HG03103 (cell line): ENCODE measurements at regions not wholly inside any gene's neighbourhood (a gene's known extent, or its start where the extent isn't known, plus 50 kb on each side); places are given as distances from the start of the nearest gene placed in this dataset.

Experiments
- ATAC-seq: cut with Tn5 transposase; IDR thresholded peaks from one replicate; pipeline ENCODE4 v1.9.1; 2021; ENCODE audit warnings: low read depth; ENCODE audit not compliant: unreplicated experiment

DNA sequence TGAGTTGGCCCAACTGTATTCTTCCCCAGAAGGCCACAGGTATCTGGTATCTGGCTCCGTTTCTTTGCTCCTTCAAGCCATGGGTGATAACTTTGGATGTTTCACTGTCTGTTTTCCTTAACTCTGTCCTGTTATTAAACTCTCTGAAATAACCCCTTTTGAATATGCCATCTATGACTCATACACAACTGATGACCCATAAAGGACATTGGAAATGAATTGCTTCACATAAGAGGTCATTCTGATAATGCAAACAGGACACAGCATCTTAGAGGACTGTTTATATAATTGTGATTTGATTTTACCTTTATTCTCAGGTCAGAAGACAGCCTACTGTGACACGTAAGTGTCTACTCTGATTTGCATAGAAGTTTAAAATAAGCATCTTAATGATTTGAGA, 227.7 kb downstream of the VEGFC start:
- ATAC-seq: no peak

DNA sequence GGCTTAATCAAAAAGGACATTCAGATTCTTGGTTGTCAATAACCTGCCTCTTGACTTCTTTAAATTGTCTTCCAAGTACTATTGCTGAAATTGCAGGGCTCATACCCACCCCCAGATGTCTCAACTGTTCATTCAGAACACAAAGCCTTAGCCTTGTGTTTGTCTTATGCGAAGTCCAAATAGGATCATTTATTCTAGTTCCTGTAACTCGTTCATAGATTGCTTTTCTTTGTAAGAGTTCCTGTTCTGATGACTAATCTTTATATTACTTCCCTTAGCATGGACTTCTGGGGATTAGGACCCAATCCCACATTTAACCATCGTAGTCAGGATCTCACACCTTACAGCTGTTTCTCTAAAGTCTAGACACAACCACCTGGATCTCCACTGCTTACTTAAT, 226.0 kb downstream of the VEGFC start:
- no peak for ATAC-seq

DNA sequence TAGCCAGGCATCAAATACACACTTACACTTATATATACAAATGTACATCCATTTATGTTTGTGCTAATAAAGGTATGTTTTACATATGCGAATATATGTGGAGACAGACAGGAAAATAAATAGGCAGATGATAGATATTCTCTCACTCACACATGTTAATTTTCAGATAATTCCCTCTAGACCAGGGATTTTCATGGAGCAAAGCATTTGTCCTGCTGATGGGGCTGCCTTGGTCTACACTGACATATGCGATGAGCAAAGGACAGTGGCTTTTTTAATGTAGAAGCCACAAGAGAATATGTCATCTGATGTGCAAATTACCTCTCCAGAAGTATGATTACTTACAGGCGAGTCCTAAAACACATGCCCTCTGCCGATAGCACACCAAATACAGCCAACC, 224.5 kb downstream of the VEGFC start:
- no peak for ATAC-seq

DNA sequence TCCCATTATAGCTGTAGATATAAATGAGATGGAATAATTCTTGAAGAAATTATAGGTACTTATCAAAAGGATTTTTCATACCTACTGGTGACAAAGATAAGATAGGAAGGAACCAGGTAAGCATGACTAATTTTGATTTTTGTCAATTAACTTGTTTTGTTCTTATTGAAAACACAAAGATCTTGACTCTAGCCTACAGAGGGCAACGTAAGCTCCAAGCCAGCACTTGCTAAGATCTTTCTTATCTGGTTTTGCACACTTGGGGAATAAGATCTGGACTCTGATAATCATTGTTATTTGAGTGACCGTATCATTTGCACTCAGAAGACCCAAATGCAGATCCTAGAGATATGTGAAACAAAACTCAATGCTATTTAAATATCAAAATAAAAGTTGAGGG, 223.4 kb downstream of the VEGFC start:
- no peak for ATAC-seq

DNA sequence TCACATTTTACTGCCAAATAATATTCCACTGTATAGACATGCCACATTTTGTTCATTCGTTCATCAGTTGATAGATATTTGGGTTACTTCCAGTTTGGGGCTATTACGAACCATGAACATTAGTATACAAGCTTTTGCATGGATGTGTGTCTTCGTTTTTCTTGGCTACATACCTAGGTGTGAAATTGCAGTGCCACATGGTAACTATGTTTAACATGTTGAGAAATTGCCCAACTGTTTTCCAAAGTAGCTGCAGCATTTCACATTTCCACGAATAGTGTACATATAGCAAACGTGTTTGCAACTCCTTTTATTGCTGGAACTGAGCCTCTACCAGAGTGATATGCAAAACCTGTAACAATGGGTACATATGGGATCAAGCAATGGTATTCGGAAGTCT, 221.5 kb downstream of the VEGFC start:
- ATAC-seq: no peak

DNA sequence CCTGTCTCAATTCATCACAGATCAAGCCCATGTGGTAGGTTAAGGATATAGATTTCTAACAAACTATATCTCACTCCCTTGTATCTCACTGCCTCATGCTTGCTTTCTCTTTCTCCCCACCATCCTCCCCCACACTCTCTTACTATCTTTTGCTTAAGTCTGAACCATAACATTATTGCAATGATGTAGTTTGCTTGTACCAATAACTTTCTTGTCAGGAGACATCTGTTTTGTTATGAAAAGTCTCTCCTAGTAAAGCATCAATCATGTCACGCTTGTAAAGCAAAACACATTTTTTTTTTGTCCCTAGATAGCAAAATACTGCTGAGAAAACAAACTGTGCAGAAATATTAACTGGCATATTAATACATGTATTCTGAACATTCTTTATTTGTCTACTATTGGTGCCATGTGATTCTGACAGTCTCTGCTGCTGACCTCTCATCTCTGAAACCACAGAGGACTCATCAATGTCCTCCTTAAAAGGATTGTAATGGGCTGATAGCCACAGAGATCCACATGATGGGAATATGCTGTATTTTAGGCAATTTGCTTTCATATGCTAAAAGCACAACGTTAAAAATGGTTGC, 217.5 kb downstream of the VEGFC start:
- no peak for ATAC-seq

DNA sequence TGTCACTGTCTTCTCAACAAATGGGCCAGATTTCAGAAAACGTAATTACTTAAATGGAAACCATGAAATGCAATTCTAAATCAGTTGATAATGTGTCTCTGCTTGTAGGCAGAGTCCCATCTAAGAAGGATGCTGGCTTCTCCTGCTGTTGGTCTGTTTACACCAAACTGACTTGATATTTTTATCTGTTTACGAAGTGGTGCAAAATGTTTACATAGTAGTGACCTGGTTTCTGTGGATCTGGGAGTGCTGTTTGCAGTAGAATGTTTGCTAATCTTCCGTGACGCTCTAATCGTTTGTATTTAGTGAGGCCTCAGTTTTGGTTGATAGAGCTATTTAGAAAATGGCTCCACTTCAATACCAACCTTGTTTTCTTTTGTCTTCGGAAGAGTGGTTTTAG, 213.5 kb downstream of the VEGFC start:
- no peak for ATAC-seq

DNA sequence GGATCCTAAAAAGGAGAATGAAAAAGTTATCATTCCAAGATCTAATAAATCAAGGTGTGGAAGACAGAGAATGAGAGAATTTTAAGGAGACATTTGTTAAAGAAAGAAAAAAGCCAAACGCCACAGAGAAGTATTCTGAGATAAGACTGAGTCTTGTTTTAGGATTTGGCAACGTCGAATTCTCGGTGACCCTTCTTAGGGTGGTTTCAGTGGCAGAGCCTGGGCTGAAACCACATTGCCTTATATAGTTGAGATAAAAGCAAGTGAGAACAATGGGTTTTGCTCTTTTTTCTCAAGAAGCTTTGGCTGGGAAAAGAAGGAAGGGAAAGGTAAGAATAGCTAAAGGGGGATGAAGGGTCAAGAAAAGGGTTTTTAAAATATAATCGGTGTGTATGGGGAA, 209.4 kb downstream of the VEGFC start:
- no peak for ATAC-seq

DNA sequence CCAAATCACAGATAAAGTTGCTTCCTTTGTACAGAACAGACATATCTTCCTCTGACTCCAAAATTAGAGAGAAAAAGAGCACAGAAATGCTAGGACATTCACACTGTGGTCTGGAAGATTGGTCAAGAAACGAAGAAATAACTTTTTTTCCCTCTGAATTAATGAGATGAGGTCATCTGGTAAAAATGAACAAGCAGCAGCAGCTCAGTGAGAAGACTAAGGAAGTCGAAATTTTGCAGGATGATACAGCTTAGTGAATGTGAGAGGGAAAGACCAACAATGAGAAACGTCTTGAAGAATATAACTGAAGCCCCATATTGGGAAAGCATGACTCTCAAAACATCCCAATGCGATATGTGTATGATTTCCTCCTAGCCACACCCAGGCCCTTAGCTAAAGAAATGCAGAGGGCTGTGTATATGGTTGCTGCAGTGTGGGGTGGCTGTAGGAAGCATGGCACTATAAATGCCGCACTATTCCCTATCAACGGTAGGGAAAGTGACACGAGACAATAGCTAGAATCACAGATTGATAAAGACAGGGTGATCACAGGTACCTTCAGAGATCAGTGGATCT, 208.6 kb downstream of the VEGFC start:
- ATAC-seq: no peak

DNA sequence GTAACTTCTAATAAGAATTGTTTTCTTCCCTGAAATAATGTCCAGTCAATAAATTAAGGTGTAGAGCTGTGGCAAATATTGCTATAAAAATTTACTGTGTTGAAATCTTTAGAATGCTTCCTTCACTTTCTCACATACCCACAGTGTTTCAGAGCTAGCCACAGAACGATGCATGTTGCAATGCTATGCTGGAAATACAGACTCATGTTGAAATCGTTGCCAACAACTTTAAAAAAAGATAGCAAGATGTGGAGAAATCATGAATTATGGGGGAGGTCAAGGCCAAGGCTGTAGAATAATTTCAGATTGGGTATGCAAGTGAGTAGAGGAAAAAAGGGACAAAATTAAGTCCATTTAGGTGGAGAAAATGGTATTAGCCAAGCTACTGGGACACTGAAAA, 204.8 kb downstream of the VEGFC start:
- no peak for ATAC-seq

DNA sequence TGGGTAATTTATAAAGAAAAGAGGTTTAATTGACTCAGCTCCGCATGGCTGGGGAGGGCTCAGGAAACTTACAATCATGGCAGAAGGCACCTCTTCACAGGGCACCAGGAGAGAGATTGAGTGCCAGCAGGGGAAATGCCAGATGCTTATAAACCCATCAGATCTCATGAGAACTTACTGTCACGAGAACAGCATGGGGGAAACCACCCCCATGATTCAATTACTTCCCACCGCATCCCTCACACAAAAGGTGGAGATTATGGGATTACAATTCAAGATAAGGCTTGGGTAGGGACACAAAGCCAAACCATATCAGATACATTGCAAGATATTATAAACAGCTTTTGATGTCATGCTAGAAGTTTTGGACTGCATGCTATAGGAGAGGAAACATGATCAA, 204.3 kb downstream of the VEGFC start:
- no peak for ATAC-seq

DNA sequence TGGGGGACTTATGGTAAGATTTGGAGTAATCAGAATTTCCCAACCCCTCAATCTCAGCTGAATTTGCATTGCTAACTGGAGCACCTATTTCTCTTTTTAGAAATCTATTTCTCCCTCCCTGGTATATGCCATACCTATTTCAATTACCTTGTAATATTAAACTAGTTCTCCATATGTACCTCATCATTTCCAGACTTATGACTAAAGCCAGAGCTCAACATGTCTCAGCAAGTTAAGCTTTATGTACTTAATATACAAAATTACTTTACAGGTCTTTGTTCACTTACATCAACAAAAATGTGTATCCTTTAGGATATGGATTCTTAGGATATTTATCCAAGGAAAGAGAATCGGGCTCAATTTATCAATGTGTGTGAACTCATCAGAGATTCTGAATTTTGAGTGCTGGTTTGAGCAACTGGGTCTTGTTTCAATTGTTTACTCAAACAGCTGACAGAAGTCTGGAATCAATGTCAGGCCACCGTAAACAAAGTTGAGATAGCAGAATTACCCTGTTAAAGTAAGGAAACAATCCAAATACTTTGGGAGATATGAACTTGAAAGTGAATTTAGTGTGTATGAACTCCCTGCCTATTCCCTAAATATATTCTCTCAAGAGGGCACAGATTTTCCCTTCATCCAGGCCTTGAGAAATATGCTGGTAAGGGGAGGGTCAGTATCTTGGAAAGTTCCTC, 199.6 kb downstream of the VEGFC start:
- no peak for ATAC-seq

DNA sequence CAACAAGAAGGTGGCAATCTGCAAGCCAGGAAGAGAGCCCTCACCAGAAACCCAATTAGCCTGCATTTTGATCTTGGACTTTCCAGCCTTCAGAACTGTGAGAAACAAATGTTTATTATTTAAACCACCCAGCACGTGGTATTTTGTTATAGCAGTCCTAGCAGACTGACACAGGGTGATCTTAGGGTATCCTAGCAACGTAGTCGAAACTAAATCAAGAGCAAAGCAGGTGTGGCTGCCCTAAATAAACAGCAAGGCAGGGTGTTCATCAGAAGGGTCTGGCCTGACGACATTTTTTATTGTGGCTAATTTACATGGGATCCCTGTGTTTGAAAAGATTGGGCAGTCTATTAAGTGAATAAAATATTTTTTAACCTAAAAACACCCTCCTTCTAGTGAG, 198.8 kb downstream of the VEGFC start:
- ATAC-seq: no peak

DNA sequence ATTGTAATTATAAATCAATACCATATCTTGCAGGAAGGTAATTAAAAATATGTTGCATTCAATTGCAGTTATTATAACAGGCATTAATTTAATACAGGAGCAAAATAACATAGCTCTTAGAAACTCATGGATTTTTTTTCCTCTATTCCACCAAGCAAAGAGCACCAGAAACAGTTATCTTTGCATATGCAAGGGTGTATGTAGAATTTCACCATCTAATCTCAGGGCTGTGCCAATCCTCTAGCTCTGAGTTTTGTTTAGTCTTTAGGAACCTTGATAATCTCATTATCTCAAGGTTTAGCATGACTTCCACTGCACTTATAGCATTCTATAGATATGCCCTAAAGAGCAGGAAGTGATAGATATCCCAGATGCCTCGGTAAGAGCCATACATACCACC, 197.5 kb downstream of the VEGFC start:
- ATAC-seq: no peak

DNA sequence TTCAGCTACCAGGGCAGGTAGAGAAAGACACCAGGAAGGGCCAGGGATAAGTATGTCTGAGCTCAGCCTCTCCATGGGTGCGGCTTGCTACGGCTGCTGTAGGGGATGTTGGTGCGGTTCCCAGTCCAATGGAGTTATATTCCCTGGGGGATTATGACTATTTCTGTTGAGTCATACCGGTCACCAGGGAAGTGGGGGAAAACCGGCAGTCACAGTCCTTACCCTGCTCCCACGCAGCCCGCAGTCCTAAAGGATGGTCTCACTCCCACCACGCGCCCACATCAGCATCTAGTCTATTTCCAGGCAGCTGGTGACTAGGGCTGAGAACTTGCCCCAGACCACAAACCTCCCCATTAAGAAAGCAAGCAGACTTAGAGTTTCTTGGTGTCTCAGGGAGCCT, 191.6 kb downstream of the VEGFC start:
- ATAC-seq: no peak

DNA sequence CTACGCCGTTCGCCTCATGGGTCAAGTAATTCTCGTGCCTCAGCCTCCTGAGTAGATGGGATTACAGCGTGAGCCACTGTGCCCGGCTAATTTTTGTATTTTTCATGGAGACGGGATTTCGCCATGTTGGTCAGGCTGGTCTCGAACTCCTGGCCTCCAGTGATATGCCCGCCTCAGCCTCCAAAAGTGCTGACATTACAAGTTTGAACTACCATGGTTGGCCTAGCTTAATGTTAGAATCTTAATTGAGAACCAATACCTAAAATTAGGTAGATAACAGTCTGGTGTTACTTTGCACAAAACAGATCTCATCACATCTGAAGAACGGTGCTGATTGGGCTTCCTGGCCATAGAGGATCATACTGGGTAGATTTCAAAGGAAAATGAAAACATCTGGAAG, 184.9 kb downstream of the VEGFC start:
- ATAC-seq: no peak

DNA sequence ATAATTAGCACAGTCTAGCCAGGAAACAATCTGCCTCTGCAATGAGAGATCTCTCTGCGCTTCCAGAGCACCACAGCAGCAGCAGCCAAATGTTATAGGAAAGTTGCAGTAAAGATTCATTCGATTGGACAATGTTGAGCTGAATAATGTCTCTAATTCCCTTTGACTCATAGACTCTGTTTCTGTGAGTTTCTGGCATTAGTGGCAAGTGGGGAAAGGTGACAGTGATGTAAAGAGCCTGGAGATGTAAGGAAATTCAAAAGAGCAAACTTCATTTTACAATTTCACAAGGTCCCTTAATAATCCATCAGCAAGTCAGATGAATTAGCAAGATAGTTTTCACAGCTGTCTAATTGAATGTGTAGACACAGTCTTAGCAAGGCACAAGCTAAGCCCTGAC, 184.4 kb downstream of the VEGFC start:
- no peak for ATAC-seq

DNA sequence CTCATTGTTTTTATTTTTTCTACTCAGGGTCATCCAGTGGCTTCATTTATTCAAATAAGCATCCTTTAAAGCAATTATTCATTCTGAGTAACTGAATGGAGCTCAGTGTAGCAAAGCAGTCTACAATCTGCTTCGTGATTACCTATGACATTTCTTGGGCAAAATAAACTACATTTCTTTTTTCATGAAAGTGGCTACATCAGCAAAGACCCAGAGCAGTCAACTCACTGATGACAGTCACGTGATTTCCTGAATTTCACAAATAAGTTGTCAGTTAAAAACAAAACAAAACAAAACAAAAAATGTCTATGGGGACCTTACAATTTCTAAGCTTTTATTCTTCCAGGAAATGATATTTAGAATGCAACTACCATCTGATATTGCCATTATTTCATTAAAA, 182.1 kb downstream of the VEGFC start:
- ATAC-seq: no peak

DNA sequence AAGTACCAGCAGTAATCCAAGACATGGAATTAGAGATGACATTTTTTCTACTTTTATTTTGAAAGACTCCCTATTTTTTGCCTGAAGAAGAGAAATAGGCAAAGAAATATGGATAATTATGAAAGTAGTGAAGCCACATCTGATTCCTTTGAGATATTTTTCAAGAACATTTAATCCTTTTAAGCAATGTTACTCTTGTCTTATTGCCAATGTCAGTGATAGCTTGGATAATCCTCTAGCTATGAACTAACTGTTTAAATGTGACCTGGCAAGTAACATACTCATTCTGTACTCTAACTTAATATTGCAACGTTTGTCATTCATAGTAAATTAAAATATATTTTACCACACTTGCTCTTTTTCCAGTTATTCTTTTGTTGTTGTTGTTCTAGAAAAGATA, 181.3 kb downstream of the VEGFC start:
- no peak for ATAC-seq

DNA sequence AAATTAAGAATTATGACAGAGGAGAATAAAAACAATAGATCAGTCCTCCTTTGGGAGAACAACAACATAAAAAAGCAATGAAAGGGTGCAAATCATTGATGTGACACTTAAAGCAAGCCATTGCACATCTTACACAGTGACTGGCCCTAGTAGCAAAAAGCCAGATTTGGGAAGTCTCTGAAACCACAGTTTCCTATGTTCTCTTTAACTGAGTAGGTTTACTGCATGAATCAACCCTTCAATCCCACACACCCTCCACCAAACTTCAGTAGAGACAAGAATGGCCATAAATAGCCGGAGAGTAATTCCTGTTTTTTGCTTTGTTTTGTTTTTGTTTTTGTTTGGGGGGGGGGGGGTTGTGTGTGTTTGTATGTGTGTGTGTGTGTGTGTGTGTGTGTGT, 180.8 kb downstream of the VEGFC start:
- no peak for ATAC-seq

DNA sequence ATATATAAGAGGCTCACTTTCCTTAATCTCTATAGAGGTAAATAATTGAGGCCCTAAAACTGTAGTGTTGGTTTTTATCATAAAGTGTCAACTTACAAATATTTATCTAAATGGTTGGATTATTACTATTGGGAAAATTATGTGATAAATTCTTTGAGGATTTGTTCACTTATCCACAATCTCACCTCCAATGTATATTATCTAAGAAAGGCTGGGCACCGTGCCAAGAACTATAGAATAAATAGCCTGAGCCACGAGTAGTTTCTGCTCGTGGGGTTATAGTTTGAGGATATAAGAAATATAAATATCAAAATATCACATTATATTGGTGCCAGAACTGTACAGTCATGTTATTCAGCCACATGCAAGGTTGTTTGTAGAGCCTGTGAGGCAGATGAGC, 177.9 kb downstream of the VEGFC start:
- no peak for ATAC-seq

DNA sequence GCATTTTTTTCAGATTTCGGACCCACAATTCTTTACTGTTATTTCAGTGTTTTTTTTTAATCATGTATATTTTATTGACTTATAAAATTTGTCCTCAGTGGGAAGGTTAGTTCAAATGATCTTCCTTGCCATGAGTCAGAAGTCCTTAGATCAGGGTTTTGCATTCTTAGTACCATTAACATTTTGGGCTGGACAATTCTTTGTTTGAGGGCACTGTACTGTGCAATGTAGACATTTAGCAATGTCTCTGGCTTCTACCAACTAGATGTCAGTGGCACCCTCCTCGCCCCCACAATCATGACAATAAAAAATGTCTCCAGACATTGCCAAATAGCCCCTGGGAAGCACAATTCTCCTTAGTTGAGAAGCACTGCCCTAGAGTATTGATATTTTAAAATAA, 176.6 kb downstream of the VEGFC start:
- no peak for ATAC-seq
